Myocyte (in vitro differentiated cells): ENCODE measurements at regions not wholly inside any gene's neighbourhood (a gene's known extent, or its start where the extent isn't known, plus 50 kb on each side); places are given as distances from the start of the nearest gene placed in this dataset.
"Not testable (repeated sequence)": the region's sequence is repeated elsewhere in the genome, so short reads cannot be mapped to it uniquely, and the experiment has no call there.

ENCODE experiments used
- DNase-seq: peaks from one replicate; pipeline ENCODE4 v3.0.0-alpha.2; 2012; ENCODE audit warnings: low read depth

- DNase-seq, result peak; percentile 50
These were observed 300.2 kb upstream of the VCX start for GRCh38 chrX:7542587-7543380.

GRCh38 chrX:7522860-7523259 lies 320.1 kb upstream of the VCX start:
- DNase-seq, result no peak

GRCh38 chrX:7515681-7516413 lies 327.1 kb upstream of the VCX start:
- DNase-seq, result no peak

- no peak for DNase-seq
These were observed 327.9 kb upstream of the VCX start for GRCh38 chrX:7514871-7515599.

- no peak for DNase-seq
These were observed 330.1 kb upstream of the VCX start for GRCh38 chrX:7512845-7513244.

- no peak for DNase-seq
These were observed 339.7 kb upstream of the VCX start for GRCh38 chrX:7503251-7503650.

GRCh38 chrX:7500386-7500785 lies 342.6 kb upstream of the VCX start:
- no peak for DNase-seq

- no peak for DNase-seq
These were observed 338.6 kb upstream of the PUDP start for GRCh38 chrX:7486505-7486904.

- no peak for DNase-seq
These were observed 337.1 kb upstream of the PUDP start for GRCh38 chrX:7485061-7485460.

GRCh38 chrX:7480721-7481120 lies 332.8 kb upstream of the PUDP start:
- DNase-seq, result no peak

GRCh38 chrX:7462110-7462509 lies 314.2 kb upstream of the PUDP start:
- DNase-seq, result no peak

- not testable (repeated sequence) for DNase-seq
These were observed 313.1 kb upstream of the PUDP start for GRCh38 chrX:7461051-7461450.

GRCh38 chrX:7447801-7448499 lies 300.0 kb upstream of the PUDP start:
- DNase-seq, result no peak

- no peak for DNase-seq
These were observed 298.9 kb upstream of the PUDP start for GRCh38 chrX:7446815-7447214.

GRCh38 chrX:7444967-7445366 lies 297.0 kb upstream of the PUDP start:
- DNase-seq, result peak; percentile 2

- no peak for DNase-seq
These were observed 293.6 kb upstream of the PUDP start for GRCh38 chrX:7441586-7441985.

- peak; percentile 18 for DNase-seq
These were observed 287.9 kb upstream of the PUDP start for GRCh38 chrX:7435822-7436221.

GRCh38 chrX:7432901-7433300 lies 284.9 kb upstream of the PUDP start:
- DNase-seq, result no peak

GRCh38 chrX:7420717-7421116 lies 272.8 kb upstream of the PUDP start:
- no peak for DNase-seq

GRCh38 chrX:7414753-7415152 lies 266.8 kb upstream of the PUDP start:
- no peak for DNase-seq

GRCh38 chrX:7412840-7413239 lies 264.9 kb upstream of the PUDP start:
- DNase-seq, result no peak

- DNase-seq, result no peak
These were observed 261.9 kb upstream of the PUDP start for GRCh38 chrX:7409866-7410265.
